HCT116 (cell line): ENCODE measurements at regions not wholly inside any gene's neighbourhood (a gene's known extent, or its start where the extent isn't known, plus 50 kb on each side); places are given as distances from the start of the nearest gene placed in this dataset.

ENCODE experiments used
- ATAC-seq: fragments of 200-7000 bp; cut with Tn5 transposase; 2 replicates; pipeline ENCODE4 v1.9.1; 2020; ENCODE audit warnings: mild to moderate bottlenecking, moderate library complexity
- BruUV-seq: library from RNA; stranded (reverse); fragments of 400-500 nt; replicated peaks from 2 replicates; lab custom pipeline; 2021; lab: Mats Ljungman, UMichigan
- CTCF ChIA-PET: fragments of 300-600 bp; sonication (Branson Sonifier 250); formaldehyde crosslinking; loops from one replicate; lab custom pipeline; 2021; ENCODE audit warnings: antibody characterized with exemption; lab: Charles Lee
- POLR2A ChIA-PET: fragments of 300-600, 350-600 bp; sonication (Branson Sonifier 250); formaldehyde crosslinking; loops from one replicate; lab custom pipeline; 2021; ENCODE audit warnings: antibody characterized with exemption; lab: Charles Lee
- RAD21 ChIA-PET, 2 experiments: fragments of 300-600 bp; sonication (Branson Sonifier 250); formaldehyde crosslinking; loops; one replicate each; lab custom pipeline; 2023; ENCODE audit warnings: low total read pairs in 2 of 2; ENCODE audit not compliant: uncharacterized antibody in 2 of 2, unreplicated experiment in 2 of 2, low non-redundant PET in 1 of 2; lab: Charles Lee
- DNase-seq: peaks from one replicate; pipeline ENCODE4 v3.0.0-alpha.2; 2010; ENCODE audit warnings: low read depth, low spot score
- H2AFZ ChIP-seq: fragments of 200-600 bp; shearing (Covaris generic), sonication (generic); 2 replicates; pipeline ENCODE4 v1.6.1; 2017; ENCODE audit warnings: low read depth, mixed run types, mixed read lengths, antibody characterized with exemption, low read length; ENCODE audit not compliant: poor library complexity, severe bottlenecking
- H3K27ac ChIP-seq: 2 replicates; pipeline ENCODE4 v1.5.1; 2012; ENCODE audit warnings: low read depth, low read length
- H3K27me3 ChIP-seq: fragments of 200-600 bp; sonication (generic); 2 replicates; pipeline ENCODE4 v1.6.1; 2016; ENCODE audit warnings: mixed run types, low read length, mixed read lengths; ENCODE audit not compliant: insufficient read depth
- H3K36me3 ChIP-seq, 2 experiments: fragments of 200-500 bp in 1 of 2; fragments of 200-600 bp in 1 of 2; sonication (Bioruptor generic) in 1 of 2; sonication (generic) in 1 of 2; 2 replicates each; pipeline versions ENCODE4 v1.5.1 to v1.6.1; 2014 to 2016; ENCODE audit warnings: low read length in 2 of 2, inconsistent platforms in 1 of 2, mixed read lengths in 1 of 2, mixed run types in 1 of 2; ENCODE audit not compliant: insufficient read depth in 2 of 2, control insufficient read depth in 1 of 2
- H3K4me1 ChIP-seq, 2 experiments: fragments of 200-600 bp in 1 of 2; sonication (generic) in 1 of 2; 2 replicates each; pipeline versions ENCODE4 v1.5.1 to v1.6.1; 2012 to 2017; ENCODE audit warnings: low read length in 2 of 2, inconsistent platforms in 1 of 2, mild to moderate bottlenecking in 1 of 2, mixed read lengths in 1 of 2, mixed run types in 1 of 2, moderate library complexity in 1 of 2; ENCODE audit not compliant: insufficient read depth in 2 of 2, control insufficient read depth in 1 of 2
- H3K4me2 ChIP-seq: fragments of 200-600 bp; sonication (generic); 2 replicates; pipeline ENCODE4 v1.6.1; 2017; ENCODE audit warnings: mixed run types, low read length, mixed read lengths
- H3K4me3 ChIP-seq, 2 experiments: fragments of 200-600 bp in 1 of 2; sonication (generic) in 1 of 2; replicated peaks in 1 of 2; 2 replicates each; pipeline ENCODE4 v1.5.1; 2011 to 2016; ENCODE audit warnings: low read length in 2 of 2, control low read depth in 1 of 2, low read depth in 1 of 2, mild to moderate bottlenecking in 1 of 2, mixed read lengths in 1 of 2, mixed run types in 1 of 2
- H3K79me2 ChIP-seq: fragments of 200-600 bp; sonication (generic); 2 replicates; pipeline ENCODE4 v1.6.1; 2017; ENCODE audit warnings: mild to moderate bottlenecking, mixed run types, low read length, moderate library complexity, mixed read lengths; ENCODE audit not compliant: insufficient read depth
- H3K9ac ChIP-seq: fragments of 200-600 bp; sonication (generic); 2 replicates; pipeline ENCODE4 v1.6.1; 2016; ENCODE audit warnings: low read length, mixed read lengths
- H3K9me2 ChIP-seq: fragments of 200-600 bp; sonication (generic), shearing (Covaris generic); 2 replicates; pipeline ENCODE4 v1.6.1; 2017; ENCODE audit warnings: mixed run types, mild to moderate bottlenecking, moderate library complexity; ENCODE audit not compliant: insufficient read depth
- H3K9me3 ChIP-seq, 2 experiments: fragments of 200-500 bp in 1 of 2; fragments of 200-600 bp in 1 of 2; sonication (Bioruptor generic) in 1 of 2; sonication (generic) in 1 of 2; 2 replicates each; pipeline ENCODE4 v1.6.1; 2014 to 2017; ENCODE audit warnings: low read length in 2 of 2, mixed read lengths in 2 of 2, inconsistent platforms in 1 of 2, low read depth in 1 of 2, mild to moderate bottlenecking in 1 of 2, mixed run types in 1 of 2, moderate library complexity in 1 of 2; ENCODE audit not compliant: control insufficient read depth in 1 of 2, insufficient read depth in 1 of 2
- H4K20me1 ChIP-seq: fragments of 200-600 bp; sonication (generic), shearing (Covaris generic); 2 replicates; pipeline ENCODE4 v1.6.1; 2017; ENCODE audit warnings: mixed run types, mild to moderate bottlenecking, moderate library complexity; ENCODE audit not compliant: insufficient read depth
- JUND ChIP-seq: IDR thresholded peaks from 2 replicates; pipeline ENCODE4 v1.6.1; 2012
- REST ChIP-seq: IDR thresholded peaks from 2 replicates; pipeline ENCODE4 v1.6.1; 2012; ENCODE audit warnings: low read depth
- SRF ChIP-seq: IDR thresholded peaks from 2 replicates; pipeline ENCODE4 v1.6.1; 2012; ENCODE audit warnings: low read depth
- TCF7L2 ChIP-seq: IDR thresholded peaks from 2 replicates; pipeline ENCODE4 v1.7.0; 2011; ENCODE audit warnings: borderline replicate concordance, inconsistent platforms; ENCODE audit not compliant: insufficient read depth, insufficient read length; ENCODE audit errors: extremely low read depth
- ZBTB33 ChIP-seq: IDR thresholded peaks from 2 replicates; pipeline ENCODE4 v1.6.1; 2011; ENCODE audit warnings: mild to moderate bottlenecking, low read length, moderate library complexity; ENCODE audit not compliant: insufficient replicate concordance; ENCODE audit errors: extremely low read depth
- ZFX ChIP-seq: fragments of 450-650 bp; IDR thresholded peaks from 2 replicates; pipeline ENCODE4 v1.6.1; 2017
- ZNF274 ChIP-seq: fragments of 200-500 bp; sonication (Bioruptor generic); IDR thresholded peaks from 2 replicates; pipeline ENCODE4 v1.6.1; 2014; ENCODE audit warnings: mild to moderate bottlenecking, low read depth, low read length, inconsistent platforms
- intact Hi-C: fragments of 100-400 bp; cut with micrococcal nuclease; formaldehyde crosslinking; loops from 2 replicates; pipeline ENCODE4 v1.10.0; 2022
- TF ChIP-seq, protein P1 (sequence below): IDR thresholded peaks from 2 replicates; pipeline ENCODE4 v1.6.1; 2012

- Histone ChIP-seq H3K4me3 (no peak overlapping the region), H2AFZ (no peak overlapping the region), H3K27me3 (no peaks in the 10 kb centered on the region), H3K4me2 (no peak overlapping the region), H3K9ac (no peak overlapping the region), H3K36me3 (no peaks in the 10 kb centered on the region), H4K20me1 (no peaks in the 10 kb centered on the region), H3K9me3 (no peaks in the 10 kb centered on the region), H3K9me2 (no peaks in the 10 kb centered on the region), H3K27ac (no peak overlapping the region), H3K4me1 (no peaks in the 10 kb centered on the region), H3K79me2 (no peaks in the 10 kb centered on the region)
- DNase-seq (no peak), ATAC-seq (no peak)
- TF ChIP-seq ZNF274 (no peak), TCF7L2 (no peak), JUND (no peak), ZBTB33 (no peak), SRF (no peak), ZFX (no peak), REST (no peak)
- TF ChIP-seq, protein P1, sequence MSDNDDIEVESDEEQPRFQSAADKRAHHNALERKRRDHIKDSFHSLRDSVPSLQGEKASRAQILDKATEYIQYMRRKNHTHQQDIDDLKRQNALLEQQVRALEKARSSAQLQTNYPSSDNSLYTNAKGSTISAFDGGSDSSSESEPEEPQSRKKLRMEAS = no peak
- CTCF ChIA-PET = no interaction called here
- POLR2A ChIA-PET = no interaction called here
- intact Hi-C loops = no loop called here
- RAD21 ChIA-PET = no interaction called here
- BruUV-seq = no TSS peak
Observed at GRCh38 chr5:143713047-143714003, 98.6 kb upstream of the HMHB1 start.
